SK-N-SH (cell line): ENCODE measurements at regions not wholly inside any gene's neighbourhood (a gene's known extent, or its start where the extent isn't known, plus 50 kb on each side); places are given as distances from the start of the nearest gene placed in this dataset.

Source experiments
- CTCF ChIA-PET: fragments of 300-600, 350-600 bp; formaldehyde crosslinking; extraction: SDS; loops from one replicate; lab custom pipeline; 2021; lab: Yijun Ruan, JAX
- POLR2A ChIA-PET: fragments of 350-600 bp; sonication (Branson Sonifier 250); formaldehyde crosslinking; extraction: SDS; loops from one replicate; lab custom pipeline; 2020; ENCODE audit warnings: antibody characterized with exemption, inconsistent platforms; lab: Yijun Ruan, JAX
- DNase-seq: peaks from one replicate; pipeline ENCODE4 v3.0.0; 2012
- H2AFZ ChIP-seq: fragments of 200-600 bp; sonication (generic); 2 replicates; pipeline ENCODE4 v1.8.1; 2016; ENCODE audit warnings: antibody characterized with exemption, mild to moderate bottlenecking, low read depth
- H3F3A ChIP-seq: fragments of 200-600 bp; sonication (generic); replicated peaks from 2 replicates; pipeline ENCODE3; 2016; ENCODE audit warnings: antibody characterized with exemption, mild to moderate bottlenecking; ENCODE audit not compliant: insufficient read depth
- H3K27ac ChIP-seq, 2 experiments: fragments of 200-500 bp in 1 of 2; fragments of 200-600 bp in 1 of 2; sonication (Bioruptor generic) in 1 of 2; sonication (generic), shearing (Covaris generic) in 1 of 2; 2 replicates each; pipeline versions ENCODE4 v1.5.1 to v1.6.1; 2014 to 2016; ENCODE audit warnings: low read depth in 2 of 2, inconsistent platforms in 1 of 2, low read length in 1 of 2, mild to moderate bottlenecking in 1 of 2, mixed read lengths in 1 of 2
- H3K27me3 ChIP-seq: fragments of 200-600 bp; sonication (generic), shearing (Covaris generic); 2 replicates; pipeline ENCODE4 v1.6.1; 2016; ENCODE audit warnings: mixed run types; ENCODE audit not compliant: insufficient read depth
- H3K36me3 ChIP-seq, 2 experiments: fragments of 200-500 bp in 1 of 2; fragments of 200-600 bp in 1 of 2; sonication (Bioruptor generic) in 1 of 2; sonication (generic) in 1 of 2; replicated peaks in 1 of 2; 2 replicates each; pipeline versions ENCODE3 to v1.5.1; 2014 to 2016; ENCODE audit warnings: low read length in 1 of 2, mild to moderate bottlenecking in 1 of 2; ENCODE audit not compliant: insufficient read depth in 2 of 2, control insufficient read depth in 1 of 2
- H3K4me1 ChIP-seq, 2 experiments: fragments of 200-500 bp in 1 of 2; fragments of 200-600 bp in 1 of 2; sonication (Bioruptor generic) in 1 of 2; sonication (generic), shearing (Covaris generic) in 1 of 2; 2 replicates each; pipeline versions ENCODE4 v1.5.1 to v1.6.1; 2014 to 2016; ENCODE audit warnings: low read depth in 1 of 2, low read length in 1 of 2, mixed run types in 1 of 2; ENCODE audit not compliant: insufficient read depth in 2 of 2, control insufficient read depth in 1 of 2
- H3K4me2 ChIP-seq: fragments of 200-600 bp; sonication (generic), shearing (Covaris generic); 2 replicates; pipeline ENCODE4 v1.6.1; 2017; ENCODE audit warnings: mixed run types
- H3K4me3 ChIP-seq, 2 experiments: fragments of 200-500 bp in 1 of 2; fragments of 200-600 bp in 1 of 2; sonication (Bioruptor generic) in 1 of 2; sonication (generic), shearing (Covaris generic) in 1 of 2; 2 replicates each; pipeline versions ENCODE4 v1.5.1 to v1.8.1; 2014 to 2016; ENCODE audit warnings: low read depth in 2 of 2, inconsistent platforms in 1 of 2, low read length in 1 of 2, mild to moderate bottlenecking in 1 of 2, mixed read lengths in 1 of 2, moderate library complexity in 1 of 2
- H3K79me2 ChIP-seq: fragments of 200-600 bp; sonication (generic); 2 replicates; pipeline ENCODE4 v1.8.1; 2017; ENCODE audit warnings: mild to moderate bottlenecking; ENCODE audit not compliant: insufficient read depth
- H3K9ac ChIP-seq: fragments of 200-600 bp; sonication (generic); 2 replicates; pipeline ENCODE4 v1.6.1; 2017; ENCODE audit warnings: mixed run types
- H3K9me2 ChIP-seq: fragments of 200-600 bp; sonication (generic); 2 replicates; pipeline ENCODE4 v1.6.1; 2017; ENCODE audit warnings: mixed run types
- H3K9me3 ChIP-seq: fragments of 200-600 bp; sonication (generic); 2 replicates; pipeline ENCODE4 v1.6.1; 2017; ENCODE audit warnings: mixed run types, mild to moderate bottlenecking, moderate library complexity
- H4K20me1 ChIP-seq: fragments of 200-600 bp; sonication (generic); 2 replicates; pipeline ENCODE4 v1.6.1; 2017; ENCODE audit warnings: mild to moderate bottlenecking, mixed run types; ENCODE audit not compliant: insufficient read depth
- ELF1 ChIP-seq: IDR thresholded peaks from 2 replicates; pipeline ENCODE4 v1.4.0; 2012
- EP300 ChIP-seq, 2 experiments: IDR thresholded peaks; 2 replicates each; pipeline versions ENCODE4 v1.4.0 to v1.6.1; 2012; ENCODE audit warnings: borderline replicate concordance in 1 of 2, low read depth in 1 of 2, low read length in 1 of 2
- EZH2phosphoT487 ChIP-seq: fragments of 200-600 bp; sonication (generic); IDR thresholded peaks from 2 replicates; pipeline ENCODE4 v1.6.1; 2017; ENCODE audit warnings: low read depth, mixed run types, mild to moderate bottlenecking, antibody characterized with exemption, moderate library complexity, borderline replicate concordance
- FOSL2 ChIP-seq: IDR thresholded peaks from 2 replicates; pipeline ENCODE4 v1.4.0; 2012; ENCODE audit warnings: low read depth, mild to moderate bottlenecking, moderate library complexity, borderline replicate concordance
- FOXJ3 ChIP-seq: sonication (generic); formaldehyde crosslinking; IDR thresholded peaks from 2 replicates; pipeline ENCODE4 v1.5.1; 2020; ENCODE audit warnings: mild to moderate bottlenecking, missing genetic modification reagents
- FOXM1 ChIP-seq: IDR thresholded peaks from 2 replicates; pipeline ENCODE4 v1.4.0; 2012; ENCODE audit warnings: low read depth, mild to moderate bottlenecking
- MAX ChIP-seq: IDR thresholded peaks from 2 replicates; pipeline ENCODE4 v1.4.0; 2012; ENCODE audit warnings: low read depth
- MEF2A ChIP-seq: IDR thresholded peaks from 2 replicates; pipeline ENCODE4 v1.4.0; 2012; ENCODE audit warnings: low read depth, borderline replicate concordance
- MXI1 ChIP-seq: IDR thresholded peaks from 2 replicates; pipeline ENCODE4 v1.6.1; 2012; ENCODE audit warnings: mild to moderate bottlenecking, low read depth, low read length, improper control_type of control experiment
- PBX3 ChIP-seq: IDR thresholded peaks from 2 replicates; pipeline ENCODE4; 2012
- POLR2AphosphoS5 ChIP-seq: IDR thresholded peaks from 2 replicates; pipeline ENCODE4 v1.6.1; 2012; ENCODE audit warnings: low read depth, low read length
- RCOR1 ChIP-seq: fragments of 150-350 bp; IDR thresholded peaks from 2 replicates; pipeline ENCODE4 v1.6.1; 2017; ENCODE audit warnings: antibody characterized with exemption, low read length
- REST ChIP-seq: IDR thresholded peaks from 2 replicates; pipeline ENCODE4 v1.6.1; 2012; ENCODE audit warnings: mild to moderate bottlenecking, low read depth, low read length, moderate library complexity
- SIN3A ChIP-seq: IDR thresholded peaks from 2 replicates; pipeline ENCODE4 v1.6.1; 2012; ENCODE audit warnings: low read depth, mild to moderate bottlenecking, low read length, moderate library complexity, borderline replicate concordance
- SMC3 ChIP-seq: IDR thresholded peaks from 2 replicates; pipeline ENCODE4 v1.6.1; 2012; ENCODE audit warnings: low read depth, low read length, improper control_type of control experiment
- TAF1 ChIP-seq: IDR thresholded peaks from 2 replicates; pipeline ENCODE4 v1.6.1; 2012; ENCODE audit warnings: low read depth, mild to moderate bottlenecking, low read length, moderate library complexity, borderline replicate concordance
- USF1 ChIP-seq: IDR thresholded peaks from 2 replicates; pipeline ENCODE4 v1.4.0; 2012; ENCODE audit warnings: low read depth, borderline replicate concordance
- YY1 ChIP-seq: IDR thresholded peaks from 2 replicates; pipeline ENCODE4 v1.4.0; 2012; ENCODE audit warnings: low read depth, mild to moderate bottlenecking
- ZBTB33 ChIP-seq: IDR thresholded peaks from 2 replicates; pipeline ENCODE4 v1.4.0; 2012; ENCODE audit warnings: low read depth, borderline replicate concordance
- WGBS: methylation state at CpG from one replicate; pipeline ENCODE4 v1.1.6; 2017; ENCODE audit warnings: low lambda C conversion rate; 5-methylcytosine and 5-hydroxymethylcytosine counted together

GRCh38 chr4:111214371-111214770 is 591.5 kb upstream of the PITX2 start:
- ChIA-PET POLR2A (no interaction called here), CTCF (no interaction called here)
- peaks cover 0 to 3% of the 10 kb centered on the region in 2 experiments; a peak in 1 of 4 replicates for H3K4me1 ChIP-seq
- no peak overlapping the region for H2AFZ ChIP-seq
- H4K20me1 ChIP-seq, result no peaks in the 10 kb centered on the region
- no peak for DNase-seq
- no peaks in the 10 kb centered on the region for H3K36me3 ChIP-seq
- no peak overlapping the region for H3K4me2 ChIP-seq
- H3K27me3 ChIP-seq, result no peaks in the 10 kb centered on the region
- TF ChIP-seq TAF1 (no peak), FOSL2 (no peak), SMC3 (no peak), SIN3A (no peak), MAX (no peak), FOXM1 (no peak), YY1 (no peak), REST (no peak), EP300 (IDR thresholded peaks at IDR 0.05; ENCODE audit: borderline replicate concordance in 1 of 2, low read depth in 1 of 2, low read length in 1 of 2) (no peak), POLR2AphosphoS5 (no peak), ELF1 (no peak), MEF2A (no peak), EZH2phosphoT487 (no peak), USF1 (no peak), PBX3 (no peak), MXI1 (no peak), RCOR1 (no peak), FOXJ3 (CRISPR knock-in tag) (no peak), ZBTB33 (no peak)
- H3K4me3 ChIP-seq, result no peak overlapping the region
- H3F3A ChIP-seq, result no peaks in the 10 kb centered on the region
- no peaks in the 10 kb centered on the region for H3K79me2 ChIP-seq
- H3K9me2 ChIP-seq, result no peaks in the 10 kb centered on the region
- 10% methylated on average over 1 of the region's 1 CpG for WGBS
- H3K27ac ChIP-seq, result no peak overlapping the region
- H3K9ac ChIP-seq, result no peak overlapping the region
- H3K9me3 ChIP-seq, result no peaks in the 10 kb centered on the region
